ENCODE measurements at regions not wholly inside any gene's neighbourhood (a gene's known extent, or its start where the extent isn't known, plus 50 kb on each side); places are given as distances from the start of the nearest gene placed in this dataset.

DNA sequence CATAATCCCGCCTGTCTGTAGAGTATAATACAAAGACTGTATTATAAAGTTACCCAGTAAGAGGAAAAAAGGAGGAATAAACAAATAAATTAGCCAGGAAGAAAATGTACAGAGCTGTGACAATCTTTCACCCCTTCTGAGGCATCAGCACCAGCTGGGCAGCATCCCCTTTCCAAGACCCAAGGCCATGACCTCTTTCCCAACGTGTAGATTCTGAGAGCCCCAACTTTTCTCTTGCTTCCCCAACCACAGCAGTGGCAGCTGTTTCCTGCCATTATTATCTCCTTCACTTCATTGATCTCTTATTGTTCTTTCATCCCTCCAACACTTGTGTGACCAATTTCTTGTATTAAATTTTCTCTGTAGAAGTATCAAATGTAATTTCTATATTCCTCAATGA, 101.6 kb downstream of the BBS10 start:
- Mint-ChIP-seq H3K4me1 (no peaks in the 10 kb centered on the region), H3K27ac (no peak overlapping the region), H3K4me3 (no peak overlapping the region), H3K9me3 (ENCODE audit: insufficient read depth) (no peaks in the 10 kb centered on the region), H3K27me3 (peaks cover 10% of the 10 kb centered on the region)
- CTCF ChIA-PET = no interaction called here
- no peaks in the 10 kb centered on the region for H3K4me1 ChIP-seq (ENCODE audit: control insufficient read depth in 2 of 2, insufficient read depth in 2 of 2, low read length in 2 of 2)
- no peak overlapping the region for H3K27ac ChIP-seq (ENCODE audit: low read length in 2 of 2)
- POLR2A ChIA-PET = no interaction called here
- intact Hi-C loops (cut with micrococcal nuclease) = no loop called here
- H3K4me2 ChIP-seq (replicated peaks; ENCODE audit: low read depth, low read length, poor library complexity, severe bottlenecking) = no peak overlapping the region
- H3K36me3 ChIP-seq (replicated peaks in 1 of 2; ENCODE audit: control extremely low read depth in 1 of 2, control insufficient read depth in 1 of 2, extremely low read depth in 1 of 2, insufficient read depth in 2 of 2, low read length in 1 of 2) = no peaks in the 10 kb centered on the region
- no peak for DNase-seq
- WGBS (ENCODE audit: insufficient coverage) = 25% methylated on average over 1 of the region's 2 CpGs
- H3K9ac ChIP-seq (ENCODE audit: low read length) = no peak overlapping the region
- no peak for TF ChIP-seq EZH2 (IDR thresholded peaks at IDR 0.05; ENCODE audit: borderline replicate concordance, insufficient read depth, low read depth, low read length, poor library complexity, severe bottlenecking)
- TF ChIP-seq, protein P1, sequence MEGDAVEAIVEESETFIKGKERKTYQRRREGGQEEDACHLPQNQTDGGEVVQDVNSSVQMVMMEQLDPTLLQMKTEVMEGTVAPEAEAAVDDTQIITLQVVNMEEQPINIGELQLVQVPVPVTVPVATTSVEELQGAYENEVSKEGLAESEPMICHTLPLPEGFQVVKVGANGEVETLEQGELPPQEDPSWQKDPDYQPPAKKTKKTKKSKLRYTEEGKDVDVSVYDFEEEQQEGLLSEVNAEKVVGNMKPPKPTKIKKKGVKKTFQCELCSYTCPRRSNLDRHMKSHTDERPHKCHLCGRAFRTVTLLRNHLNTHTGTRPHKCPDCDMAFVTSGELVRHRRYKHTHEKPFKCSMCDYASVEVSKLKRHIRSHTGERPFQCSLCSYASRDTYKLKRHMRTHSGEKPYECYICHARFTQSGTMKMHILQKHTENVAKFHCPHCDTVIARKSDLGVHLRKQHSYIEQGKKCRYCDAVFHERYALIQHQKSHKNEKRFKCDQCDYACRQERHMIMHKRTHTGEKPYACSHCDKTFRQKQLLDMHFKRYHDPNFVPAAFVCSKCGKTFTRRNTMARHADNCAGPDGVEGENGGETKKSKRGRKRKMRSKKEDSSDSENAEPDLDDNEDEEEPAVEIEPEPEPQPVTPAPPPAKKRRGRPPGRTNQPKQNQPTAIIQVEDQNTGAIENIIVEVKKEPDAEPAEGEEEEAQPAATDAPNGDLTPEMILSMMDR (IDR thresholded peaks at IDR 0.05) = no peak
- H3K27me3 ChIP-seq (replicated peaks in 1 of 4; ENCODE audit: control extremely low read depth in 1 of 4, control insufficient read depth in 3 of 4, insufficient read depth in 4 of 4, low read length in 3 of 4) = peaks cover 0 to 2% (median 0%) of the 10 kb centered on the region in 4 experiments
- H3K4me3 ChIP-seq (ENCODE audit: control extremely low read depth in 1 of 5, extremely low read depth in 1 of 5, insufficient read depth in 1 of 5, low read depth in 2 of 5, low read length in 4 of 5) = no peak overlapping the region
- no peak for ATAC-seq (ENCODE audit: low read depth)
- no peaks in the 10 kb centered on the region for H4K20me1 ChIP-seq (ENCODE audit: control insufficient read depth, insufficient read depth, low read length, poor library complexity, severe bottlenecking)
- no peaks in the 10 kb centered on the region for H3K79me2 ChIP-seq (ENCODE audit: control insufficient read depth, insufficient read depth, low read length)
- H2AFZ ChIP-seq (ENCODE audit: insufficient read depth, low read depth, low read length, poor library complexity, severe bottlenecking) = no peak overlapping the region
- H3K9me3 ChIP-seq (ENCODE audit: control extremely low read depth in 1 of 3, control insufficient read depth in 2 of 3, insufficient read depth in 1 of 3, low read length in 2 of 3) = no peaks in the 10 kb centered on the region

GRCh38 chr12:76244300-76244699, 103.9 kb downstream of the BBS10 start:
- no peak overlapping the region for H3K9ac ChIP-seq (ENCODE audit: low read length)
- WGBS (ENCODE audit: insufficient coverage) = no CpG with 5 or more reads among the region's 3 CpGs
- ATAC-seq (ENCODE audit: low read depth) = no peak
- POLR2A ChIA-PET = no interaction called here
- H3K9me3 ChIP-seq (ENCODE audit: control extremely low read depth in 1 of 3, control insufficient read depth in 2 of 3, insufficient read depth in 1 of 3, low read length in 2 of 3) = no peaks in the 10 kb centered on the region
- no peaks in the 10 kb centered on the region for H3K36me3 ChIP-seq (replicated peaks in 1 of 2; ENCODE audit: control extremely low read depth in 1 of 2, control insufficient read depth in 1 of 2, extremely low read depth in 1 of 2, insufficient read depth in 2 of 2, low read length in 1 of 2)
- DNase-seq = no peak
- peaks cover 0 to 2% (median 0%) of the 10 kb centered on the region in 4 experiments for H3K27me3 ChIP-seq (replicated peaks in 1 of 4; ENCODE audit: control extremely low read depth in 1 of 4, control insufficient read depth in 3 of 4, insufficient read depth in 4 of 4, low read length in 3 of 4)
- Mint-ChIP-seq H3K4me1 (no peaks in the 10 kb centered on the region), H3K27me3 (peaks cover 9% of the 10 kb centered on the region), H3K9me3 (ENCODE audit: insufficient read depth) (no peaks in the 10 kb centered on the region), H3K27ac (no peak overlapping the region), H3K4me3 (no peak overlapping the region)
- H3K4me3 ChIP-seq (ENCODE audit: control extremely low read depth in 1 of 5, extremely low read depth in 1 of 5, insufficient read depth in 1 of 5, low read depth in 2 of 5, low read length in 4 of 5) = no peak overlapping the region
- no peak overlapping the region for H3K4me2 ChIP-seq (replicated peaks; ENCODE audit: low read depth, low read length, poor library complexity, severe bottlenecking)
- no peak overlapping the region for H2AFZ ChIP-seq (ENCODE audit: insufficient read depth, low read depth, low read length, poor library complexity, severe bottlenecking)
- H4K20me1 ChIP-seq (ENCODE audit: control insufficient read depth, insufficient read depth, low read length, poor library complexity, severe bottlenecking) = no peaks in the 10 kb centered on the region
- H3K4me1 ChIP-seq (ENCODE audit: control insufficient read depth in 2 of 2, insufficient read depth in 2 of 2, low read length in 2 of 2) = no peaks in the 10 kb centered on the region
- H3K27ac ChIP-seq (ENCODE audit: low read length in 2 of 2) = no peak overlapping the region
- intact Hi-C loops (cut with micrococcal nuclease) = no loop called here
- CTCF ChIA-PET = no interaction called here
- TF ChIP-seq EZH2 (IDR thresholded peaks at IDR 0.05; ENCODE audit: borderline replicate concordance, insufficient read depth, low read depth, low read length, poor library complexity, severe bottlenecking) = no peak
- TF ChIP-seq, protein P1 (IDR thresholded peaks at IDR 0.05) = no peak
- no peaks in the 10 kb centered on the region for H3K79me2 ChIP-seq (ENCODE audit: control insufficient read depth, insufficient read depth, low read length)
